ENCODE measurements at regions not wholly inside any gene's neighbourhood (a gene's known extent, or its start where the extent isn't known, plus 50 kb on each side); places are given as distances from the start of the nearest gene placed in this dataset.

GRCh38 chrX:107502316-107502715 is 52.9 kb downstream of the FRMPD3 start:
- Histone ChIP-seq H3K9me3 (ENCODE audit: control insufficient read depth, low read depth, low read length) (no peaks in the 10 kb centered on the region), H3K4me1 (ENCODE audit: control insufficient read depth, insufficient read depth, low read length) (no peaks in the 10 kb centered on the region), H3K27me3 (ENCODE audit: control insufficient read depth, insufficient read depth, low read length) (peaks cover 31% of the 10 kb centered on the region), H3K4me3 (ENCODE audit: low read length) (no peak overlapping the region), H3K27ac (ENCODE audit: low read length) (no peak overlapping the region), H3K36me3 (ENCODE audit: control insufficient read depth, insufficient read depth, low read length) (no peaks in the 10 kb centered on the region)
- DNase-seq = no peak
- WGBS (ENCODE audit: insufficient coverage, low lambda C conversion rate) = no CpG with 5 or more reads among the region's 4 CpGs

GRCh38 chrX:107504006-107504405 is 54.6 kb downstream of the FRMPD3 start:
- WGBS (ENCODE audit: insufficient coverage, low lambda C conversion rate) = no CpG with 5 or more reads among the region's 4 CpGs
- Histone ChIP-seq H3K27me3 (ENCODE audit: control insufficient read depth, insufficient read depth, low read length) (peaks cover 46% of the 10 kb centered on the region), H3K4me1 (ENCODE audit: control insufficient read depth, insufficient read depth, low read length) (no peaks in the 10 kb centered on the region), H3K27ac (ENCODE audit: low read length) (no peak overlapping the region), H3K9me3 (ENCODE audit: control insufficient read depth, low read depth, low read length) (no peaks in the 10 kb centered on the region), H3K36me3 (ENCODE audit: control insufficient read depth, insufficient read depth, low read length) (no peaks in the 10 kb centered on the region), H3K4me3 (ENCODE audit: low read length) (no peak overlapping the region)
- DNase-seq = no peak

- no peaks in the 10 kb centered on the region for H3K9me3 ChIP-seq (ENCODE audit: control insufficient read depth, low read depth, low read length)
- no peak overlapping the region for H3K27ac ChIP-seq (ENCODE audit: low read length)
- no peak for DNase-seq
- no peaks in the 10 kb centered on the region for H3K36me3 ChIP-seq (ENCODE audit: control insufficient read depth, insufficient read depth, low read length)
- H3K4me3 ChIP-seq (ENCODE audit: low read length) = no peak overlapping the region
- peaks cover 49% of the 10 kb centered on the region for H3K27me3 ChIP-seq (ENCODE audit: control insufficient read depth, insufficient read depth, low read length)
- WGBS (ENCODE audit: insufficient coverage, low lambda C conversion rate) = no CpG with 5 or more reads among the region's 2 CpGs
- H3K4me1 ChIP-seq (ENCODE audit: control insufficient read depth, insufficient read depth, low read length) = no peaks in the 10 kb centered on the region
These were observed 55.8 kb downstream of the FRMPD3 start for GRCh38 chrX:107505223-107505622.

GRCh38 chrX:107506596-107507031 is 57.2 kb downstream of the FRMPD3 start:
- H3K4me1 ChIP-seq (ENCODE audit: control insufficient read depth, insufficient read depth, low read length) = no peaks in the 10 kb centered on the region
- peaks cover 49% of the 10 kb centered on the region for H3K27me3 ChIP-seq (ENCODE audit: control insufficient read depth, insufficient read depth, low read length)
- WGBS (ENCODE audit: insufficient coverage, low lambda C conversion rate) = no CpG with 5 or more reads among the region's 29 CpGs
- no peak overlapping the region for H3K27ac ChIP-seq (ENCODE audit: low read length)
- no peaks in the 10 kb centered on the region for H3K36me3 ChIP-seq (ENCODE audit: control insufficient read depth, insufficient read depth, low read length)
- H3K9me3 ChIP-seq (ENCODE audit: control insufficient read depth, low read depth, low read length) = no peaks in the 10 kb centered on the region
- no peak overlapping the region for H3K4me3 ChIP-seq (ENCODE audit: low read length)
- no peak for DNase-seq

GRCh38 chrX:107507093-107507743 is 57.8 kb downstream of the FRMPD3 start:
- no peaks in the 10 kb centered on the region for H3K36me3 ChIP-seq (ENCODE audit: control insufficient read depth, insufficient read depth, low read length)
- DNase-seq = no peak
- no peaks in the 10 kb centered on the region for H3K9me3 ChIP-seq (ENCODE audit: control insufficient read depth, low read depth, low read length)
- no peak overlapping the region for H3K4me3 ChIP-seq (ENCODE audit: low read length)
- no peaks in the 10 kb centered on the region for H3K4me1 ChIP-seq (ENCODE audit: control insufficient read depth, insufficient read depth, low read length)
- no CpG with 5 or more reads among the region's 45 CpGs for WGBS (ENCODE audit: insufficient coverage, low lambda C conversion rate)
- H3K27me3 ChIP-seq (ENCODE audit: control insufficient read depth, insufficient read depth, low read length) = peaks cover 49% of the 10 kb centered on the region
- H3K27ac ChIP-seq (ENCODE audit: low read length) = no peak overlapping the region

- peaks cover 49% of the 10 kb centered on the region for H3K27me3 ChIP-seq (ENCODE audit: control insufficient read depth, insufficient read depth, low read length)
- H3K36me3 ChIP-seq (ENCODE audit: control insufficient read depth, insufficient read depth, low read length) = no peaks in the 10 kb centered on the region
- no peak overlapping the region for H3K4me3 ChIP-seq (ENCODE audit: low read length)
- H3K9me3 ChIP-seq (ENCODE audit: control insufficient read depth, low read depth, low read length) = no peaks in the 10 kb centered on the region
- no peak for DNase-seq
- no CpG with 5 or more reads among the region's 3 CpGs for WGBS (ENCODE audit: insufficient coverage, low lambda C conversion rate)
- H3K27ac ChIP-seq (ENCODE audit: low read length) = no peak overlapping the region
- H3K4me1 ChIP-seq (ENCODE audit: control insufficient read depth, insufficient read depth, low read length) = no peaks in the 10 kb centered on the region
These were observed 58.3 kb downstream of the FRMPD3 start for GRCh38 chrX:107507744-107508117.

GRCh38 chrX:107508925-107509324 is 59.5 kb downstream of the FRMPD3 start:
- H3K36me3 ChIP-seq (ENCODE audit: control insufficient read depth, insufficient read depth, low read length) = no peaks in the 10 kb centered on the region
- WGBS (ENCODE audit: insufficient coverage, low lambda C conversion rate) = no CpG with 5 or more reads among the region's 3 CpGs
- peaks cover 47% of the 10 kb centered on the region for H3K27me3 ChIP-seq (ENCODE audit: control insufficient read depth, insufficient read depth, low read length)
- no peak for DNase-seq
- H3K4me3 ChIP-seq (ENCODE audit: low read length) = no peak overlapping the region
- no peak overlapping the region for H3K27ac ChIP-seq (ENCODE audit: low read length)
- no peaks in the 10 kb centered on the region for H3K9me3 ChIP-seq (ENCODE audit: control insufficient read depth, low read depth, low read length)
- no peaks in the 10 kb centered on the region for H3K4me1 ChIP-seq (ENCODE audit: control insufficient read depth, insufficient read depth, low read length)

GRCh38 chrX:107514944-107515343 is 65.5 kb downstream of the FRMPD3 start:
- no peaks in the 10 kb centered on the region for H3K36me3 ChIP-seq (ENCODE audit: control insufficient read depth, insufficient read depth, low read length)

GRCh38 chrX:107521877-107522586 is 72.6 kb downstream of the FRMPD3 start:
- WGBS (ENCODE audit: insufficient coverage, low lambda C conversion rate) = no CpG with 5 or more reads among the region's 14 CpGs

More at GRCh38 chrX:107514944-107515343, 65.5 kb downstream of the FRMPD3 start:
- Histone ChIP-seq H3K4me3 (ENCODE audit: low read length) (no peak overlapping the region), H3K4me1 (ENCODE audit: control insufficient read depth, insufficient read depth, low read length) (no peaks in the 10 kb centered on the region), H3K27ac (ENCODE audit: low read length) (no peak overlapping the region), H3K27me3 (ENCODE audit: control insufficient read depth, insufficient read depth, low read length) (no peaks in the 10 kb centered on the region), H3K9me3 (ENCODE audit: control insufficient read depth, low read depth, low read length) (no peaks in the 10 kb centered on the region)
- DNase-seq = no peak
- no CpG with 5 or more reads among the region's 2 CpGs for WGBS (ENCODE audit: insufficient coverage, low lambda C conversion rate)

GRCh38 chrX:107522901-107523300 is 73.4 kb downstream of the FRMPD3 start:
- Histone ChIP-seq H3K36me3 (ENCODE audit: control insufficient read depth, insufficient read depth, low read length) (no peaks in the 10 kb centered on the region), H3K9me3 (ENCODE audit: control insufficient read depth, low read depth, low read length) (no peaks in the 10 kb centered on the region), H3K27ac (ENCODE audit: low read length) (no peak overlapping the region), H3K27me3 (ENCODE audit: control insufficient read depth, insufficient read depth, low read length) (no peaks in the 10 kb centered on the region), H3K4me1 (ENCODE audit: control insufficient read depth, insufficient read depth, low read length) (no peaks in the 10 kb centered on the region), H3K4me3 (ENCODE audit: low read length) (no peak overlapping the region)
- no CpG with 5 or more reads among the region's 2 CpGs for WGBS (ENCODE audit: insufficient coverage, low lambda C conversion rate)
- DNase-seq = no peak

More at GRCh38 chrX:107521877-107522586, 72.6 kb downstream of the FRMPD3 start:
- Histone ChIP-seq H3K4me3 (ENCODE audit: low read length) (no peak overlapping the region), H3K36me3 (ENCODE audit: control insufficient read depth, insufficient read depth, low read length) (no peaks in the 10 kb centered on the region), H3K9me3 (ENCODE audit: control insufficient read depth, low read depth, low read length) (no peaks in the 10 kb centered on the region), H3K27ac (ENCODE audit: low read length) (no peak overlapping the region), H3K4me1 (ENCODE audit: control insufficient read depth, insufficient read depth, low read length) (no peaks in the 10 kb centered on the region), H3K27me3 (ENCODE audit: control insufficient read depth, insufficient read depth, low read length) (no peaks in the 10 kb centered on the region)
- no peak for DNase-seq

GRCh38 chrX:107526141-107526540 is 76.7 kb downstream of the FRMPD3 start:
- Histone ChIP-seq H3K36me3 (ENCODE audit: control insufficient read depth, insufficient read depth, low read length) (no peaks in the 10 kb centered on the region), H3K27ac (ENCODE audit: low read length) (no peak overlapping the region), H3K9me3 (ENCODE audit: control insufficient read depth, low read depth, low read length) (no peaks in the 10 kb centered on the region), H3K27me3 (ENCODE audit: control insufficient read depth, insufficient read depth, low read length) (no peaks in the 10 kb centered on the region), H3K4me3 (ENCODE audit: low read length) (no peak overlapping the region), H3K4me1 (ENCODE audit: control insufficient read depth, insufficient read depth, low read length) (no peaks in the 10 kb centered on the region)
- no CpG with 5 or more reads among the region's 3 CpGs for WGBS (ENCODE audit: insufficient coverage, low lambda C conversion rate)
- no peak for DNase-seq

Measured in large intestine (tissue), 3 donors.